Activated effector memory CD4-positive, alpha-beta T cell treated with Interleukin-2 at 50 U/mL for 16 hours (primary cell): ENCODE measurements at regions not wholly inside any gene's neighbourhood (a gene's known extent, or its start where the extent isn't known, plus 50 kb on each side); places are given as distances from the start of the nearest gene placed in this dataset.

Experiments used
- DNase-seq: peaks from one replicate; pipeline ENCODE4 v3.0.0-alpha.2; 2020

DNA sequence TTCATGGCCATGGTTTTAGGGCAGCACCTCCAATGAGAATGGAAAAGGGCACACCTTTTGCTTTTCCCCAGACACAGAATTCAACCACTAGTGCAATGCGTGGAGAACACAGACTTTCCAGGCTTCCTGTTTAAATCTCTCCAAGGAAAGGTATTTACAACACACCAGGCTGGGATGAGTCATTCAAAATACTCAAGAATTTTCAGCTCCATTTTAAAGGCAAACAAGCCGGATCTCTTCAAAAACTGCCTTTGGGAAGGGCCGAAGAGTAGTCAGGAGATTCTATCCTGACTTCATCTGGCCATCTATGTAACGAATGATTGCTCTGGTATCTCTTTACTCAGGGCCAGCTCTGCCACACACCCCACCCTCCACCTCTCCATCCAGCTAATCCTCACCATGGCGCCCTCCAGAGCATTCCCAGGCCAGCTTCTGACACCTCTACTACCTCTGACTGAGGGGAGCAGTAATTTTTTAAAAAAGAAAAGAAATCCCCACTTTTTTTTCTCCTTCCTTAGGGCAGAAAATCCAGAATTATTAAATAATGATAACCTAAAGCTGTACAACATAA, 254.6 kb downstream of the LY86 start:
- no peak for DNase-seq

DNA sequence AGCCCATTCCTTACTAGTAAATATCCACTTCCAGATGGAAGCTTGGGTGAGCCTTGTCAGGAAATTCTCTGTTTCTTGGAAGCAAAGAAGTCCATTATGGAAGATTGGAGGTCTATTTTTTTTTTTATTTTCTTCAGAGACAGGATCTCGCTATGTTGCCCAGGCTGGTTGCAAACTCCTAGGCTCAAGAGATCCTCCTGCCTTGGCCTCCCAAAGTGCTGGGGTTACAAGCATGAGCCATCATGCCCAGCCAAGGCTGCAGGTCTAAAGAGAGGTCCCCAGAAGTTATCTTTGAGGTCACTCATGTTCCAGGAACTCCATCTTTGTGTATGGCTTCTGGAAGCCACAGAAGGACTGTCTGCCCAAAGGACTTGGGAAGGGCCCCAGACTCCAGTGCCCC, 255.3 kb downstream of the LY86 start:
- no peak for DNase-seq

DNA sequence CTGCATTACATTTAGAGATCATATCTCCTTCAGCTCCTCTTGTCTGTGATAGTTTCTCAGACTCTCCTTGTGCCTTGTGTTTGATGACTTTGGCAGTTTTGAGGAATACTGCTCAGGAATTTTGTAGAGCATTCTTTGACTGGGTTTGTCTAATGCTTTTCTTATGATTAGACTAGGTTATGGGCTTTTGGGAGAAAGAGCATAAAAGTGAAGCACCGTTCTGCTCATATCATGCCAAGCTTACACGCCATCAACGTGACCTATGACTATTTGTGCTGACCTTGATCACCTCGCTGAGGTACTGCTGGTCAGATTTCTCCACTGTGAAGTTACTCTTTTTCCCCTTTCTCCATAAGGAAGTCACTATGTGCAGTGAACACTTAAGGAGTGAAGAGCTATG, 256.0 kb downstream of the LY86 start:
- DNase-seq = no peak

GRCh38 chr6:6845603-6846002, 257.1 kb downstream of the LY86 start:
- DNase-seq = no peak

DNA sequence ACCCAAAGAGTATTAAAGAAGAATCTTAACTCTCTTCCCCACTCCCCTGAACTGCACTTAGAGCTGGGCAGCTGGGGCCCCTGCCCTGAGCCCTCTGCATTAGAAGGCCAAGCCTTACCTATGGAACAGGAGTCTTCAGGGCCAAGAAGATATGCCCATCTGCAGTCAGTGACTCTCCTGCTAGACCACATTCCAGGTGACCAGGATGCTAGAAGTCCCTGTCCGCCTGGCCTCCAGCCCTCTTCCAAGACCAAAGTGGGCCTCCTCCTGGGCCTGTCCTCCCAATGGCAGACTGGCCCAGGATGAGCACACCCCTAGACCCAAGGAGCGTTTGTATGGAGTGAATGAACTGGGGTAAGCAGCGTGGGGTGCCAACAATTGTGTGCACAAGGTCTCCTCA, 259.1 kb downstream of the LY86 start:
- no peak for DNase-seq

DNA sequence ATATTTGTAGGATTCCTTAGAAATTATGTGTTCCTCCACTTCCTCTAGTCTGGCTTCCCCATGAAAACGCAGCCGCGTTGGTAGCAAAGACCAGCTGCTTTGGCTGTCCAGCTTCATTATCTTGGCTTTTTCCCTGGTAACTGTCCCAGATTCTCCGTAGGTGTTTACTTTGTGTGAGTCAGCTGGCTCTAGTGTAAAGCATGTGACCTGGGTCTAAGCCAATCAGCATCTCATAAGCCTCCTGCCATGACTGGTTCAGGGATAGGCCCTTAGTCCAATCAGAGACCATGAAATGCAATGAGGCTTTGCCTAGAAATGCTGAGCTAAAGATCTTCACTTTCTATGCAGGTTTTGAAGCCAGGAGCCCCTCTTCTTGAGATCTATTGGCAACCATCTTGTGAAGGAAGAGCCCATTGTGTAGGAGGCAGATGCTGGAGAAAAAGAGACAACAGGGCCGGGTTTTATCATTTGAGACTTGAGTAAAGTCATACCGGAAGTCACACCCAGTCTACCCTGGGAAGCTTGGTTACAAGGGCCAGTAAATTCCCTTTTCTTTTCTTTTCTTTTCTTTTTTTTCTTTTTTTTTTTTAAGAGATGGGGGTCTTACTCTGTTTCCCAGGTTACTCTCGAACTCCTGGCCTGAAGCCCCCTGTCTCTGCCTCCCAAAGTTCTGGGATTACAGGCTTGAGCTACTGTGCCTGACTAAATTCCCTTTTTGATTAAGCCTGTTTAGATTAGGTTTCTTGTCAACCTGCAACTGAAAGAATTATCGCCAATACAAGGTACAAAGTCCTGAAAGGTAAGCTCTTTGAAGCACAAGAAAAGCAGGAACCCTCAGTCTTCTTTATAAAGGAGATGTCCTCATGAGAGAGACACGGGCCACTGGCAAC, 256.5 kb upstream of the RREB1 start:
- no peak for DNase-seq

DNA sequence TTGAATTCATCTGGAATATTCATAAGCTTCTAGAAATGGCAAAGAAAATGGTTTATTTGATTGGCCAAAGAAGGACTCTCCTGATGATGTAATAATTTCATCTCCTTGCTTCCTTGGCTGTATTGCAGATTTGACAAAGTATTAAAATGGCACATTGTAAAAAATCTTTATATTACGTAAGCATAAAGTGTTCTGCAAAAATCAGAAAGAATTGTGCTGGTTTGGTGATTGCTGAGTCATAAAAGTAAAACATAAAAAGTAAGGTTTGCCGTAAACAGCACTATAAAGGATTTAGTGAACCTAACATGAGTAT, 255.9 kb upstream of the RREB1 start:
- no peak for DNase-seq

- DNase-seq = peak; percentile 2
Measured at GRCh38 chr6:6856538-6857523, 250.9 kb upstream of the RREB1 start.

DNA sequence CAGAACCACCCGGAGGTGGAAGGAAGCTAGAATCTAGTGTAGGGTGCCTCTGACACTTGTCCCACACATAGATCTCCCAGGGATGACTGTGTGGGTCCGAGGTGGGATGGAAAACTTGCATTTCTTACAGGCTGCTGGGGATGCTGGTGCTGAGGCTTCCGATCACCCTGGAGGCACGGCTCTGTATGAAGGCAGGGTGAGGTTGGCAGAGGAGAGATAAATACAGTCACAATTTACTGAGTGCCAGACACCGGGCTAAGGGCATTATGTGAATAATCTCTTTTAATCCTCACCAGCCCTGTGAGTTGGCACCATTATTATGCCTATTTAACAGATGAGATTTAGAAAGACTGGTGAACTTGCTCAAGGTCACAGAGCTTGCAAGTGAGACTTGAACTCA, 250.2 kb upstream of the RREB1 start:
- DNase-seq = no peak

DNA sequence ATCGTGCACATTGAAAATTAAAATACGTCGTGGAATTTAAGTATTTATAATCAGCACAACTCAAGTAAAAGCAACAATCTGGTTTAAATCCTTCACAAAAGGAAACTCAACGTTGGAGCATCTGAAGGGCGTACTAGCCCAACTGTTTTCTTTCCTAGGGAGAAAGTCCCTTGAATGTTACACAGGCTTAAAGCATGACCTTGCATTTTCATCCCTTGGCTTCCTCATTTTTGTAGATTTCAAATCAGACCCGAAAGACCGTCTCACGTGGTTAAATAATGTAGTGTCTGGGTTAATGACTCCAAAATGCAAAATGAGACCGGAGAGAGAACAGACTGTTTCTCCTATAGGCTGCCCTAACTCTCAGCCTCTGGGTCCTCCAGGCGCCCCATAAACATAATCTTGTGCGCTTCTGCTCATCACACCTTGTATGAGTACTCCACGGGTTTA, 249.2 kb upstream of the RREB1 start:
- DNase-seq = no peak

GRCh38 chr6:6859105-6859504, 248.7 kb upstream of the RREB1 start:
- DNase-seq = no peak

DNA sequence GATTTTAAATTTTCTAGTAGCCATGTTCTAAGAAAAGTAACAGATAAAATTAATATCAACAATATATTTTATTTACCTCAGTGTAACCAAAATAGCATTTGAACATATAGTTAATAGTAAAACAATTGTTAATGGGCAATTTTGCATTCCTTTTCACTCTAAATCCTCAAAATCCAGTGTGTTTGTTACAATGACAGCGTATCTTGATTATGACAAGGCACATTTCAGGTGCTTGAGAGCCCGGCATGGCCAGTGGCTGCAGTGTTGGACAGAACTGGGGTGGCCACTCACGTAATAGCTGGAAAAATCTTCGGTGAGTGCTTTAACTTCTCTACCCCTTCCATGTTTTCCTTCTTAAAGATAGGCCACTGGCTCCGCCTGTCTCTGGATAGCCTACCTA, 248.0 kb upstream of the RREB1 start:
- no peak for DNase-seq

GRCh38 chr6:6860863-6861262, 246.9 kb upstream of the RREB1 start:
- no peak for DNase-seq

- DNase-seq = no peak
Measured at GRCh38 chr6:6861351-6861894, 246.3 kb upstream of the RREB1 start.

GRCh38 chr6:6861995-6862394, 245.8 kb upstream of the RREB1 start:
- no peak for DNase-seq

DNA sequence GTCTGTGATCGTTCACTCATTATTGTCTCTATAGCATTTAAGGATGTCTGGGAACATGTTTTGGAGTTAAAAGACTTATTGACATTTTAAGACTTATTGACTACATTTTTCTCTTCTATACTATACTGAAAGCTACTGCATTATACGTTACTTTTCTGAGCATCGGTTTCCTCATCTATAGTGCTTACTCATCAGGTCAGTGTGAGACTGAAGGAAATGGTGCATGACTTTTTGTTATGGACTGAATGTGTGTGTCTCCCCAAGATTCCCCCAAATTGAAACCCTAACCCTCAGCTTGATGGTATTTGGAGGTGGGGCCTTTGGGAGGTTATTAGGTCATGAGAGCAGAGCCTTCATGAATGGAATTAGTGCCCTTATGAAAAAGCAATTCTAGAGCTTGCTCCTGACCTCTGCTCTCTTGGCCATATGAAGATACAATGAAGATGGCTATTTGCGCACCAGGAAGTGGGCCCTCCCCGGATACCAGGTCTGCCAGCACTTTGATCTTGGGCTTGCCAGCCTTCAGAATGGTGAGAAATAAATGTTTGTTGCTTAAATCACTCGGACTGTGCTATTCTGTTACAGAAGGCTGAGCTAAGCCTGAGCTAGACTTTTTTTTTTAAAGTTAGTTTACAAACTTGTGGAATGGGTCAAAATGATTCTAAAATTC, 243.7 kb upstream of the RREB1 start:
- no peak for DNase-seq

- DNase-seq = no peak
Measured at GRCh38 chr6:6865611-6866010, 242.2 kb upstream of the RREB1 start.

- no peak for DNase-seq
Measured at GRCh38 chr6:6866656-6867403, 240.9 kb upstream of the RREB1 start.

- DNase-seq = no peak
Measured at GRCh38 chr6:6867404-6867799, 240.4 kb upstream of the RREB1 start.

DNA sequence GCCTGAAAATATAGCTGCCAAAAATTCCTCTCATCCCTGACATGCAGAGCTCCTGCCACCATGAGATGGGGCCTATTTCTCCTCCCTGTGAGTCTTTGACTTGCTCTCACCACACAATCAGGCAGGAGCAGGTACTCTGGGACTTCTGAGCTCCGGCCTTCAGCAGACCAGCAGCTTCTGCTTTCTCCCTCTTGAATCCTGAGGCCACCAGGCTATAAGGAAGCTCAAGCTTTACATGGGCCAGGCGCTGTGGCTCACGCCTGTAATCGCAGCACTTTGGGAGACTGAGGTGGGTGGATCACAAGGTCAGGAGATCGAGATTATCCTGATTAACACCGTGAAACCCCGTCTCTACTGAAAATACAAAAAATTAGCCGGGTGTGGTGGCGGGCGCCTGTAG, 238.7 kb upstream of the RREB1 start:
- DNase-seq = no peak

DNA sequence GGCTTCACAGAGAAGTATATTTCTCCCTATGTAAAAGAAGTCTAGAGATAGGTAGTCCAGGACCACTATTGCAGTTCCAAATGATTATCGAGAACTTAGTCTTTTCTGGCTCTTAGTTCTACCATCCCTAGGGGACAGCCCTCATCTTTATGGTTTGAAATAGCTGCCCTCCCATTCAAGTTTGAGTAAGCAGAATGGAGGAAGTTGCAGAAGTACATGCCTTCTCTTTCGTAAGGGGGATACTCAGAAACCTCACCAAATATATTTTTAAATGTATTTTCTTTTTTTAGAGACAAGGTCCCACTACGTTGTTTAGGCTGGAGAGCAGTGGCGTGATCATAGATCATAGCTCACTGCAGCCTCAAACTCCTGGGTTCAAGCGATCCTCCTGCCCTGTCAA, 236.8 kb upstream of the RREB1 start:
- DNase-seq = no peak
